Muscle layer of duodenum (tissue), 2 donors: ENCODE measurements at regions not wholly inside any gene's neighbourhood (a gene's known extent, or its start where the extent isn't known, plus 50 kb on each side); places are given as distances from the start of the nearest gene placed in this dataset.

Source experiments
- H3K27ac ChIP-seq: one replicate; pipeline ENCODE4 v1.7.0; 2013; ENCODE audit warnings: mild to moderate bottlenecking, low read length
- H3K27me3 ChIP-seq: one replicate; pipeline ENCODE4 v1.7.0; 2013; ENCODE audit warnings: low read depth, mild to moderate bottlenecking, control low read depth, low read length
- H3K36me3 ChIP-seq, 2 donors: one replicate each; pipeline ENCODE4 v1.7.0; 2013; ENCODE audit warnings: low read length in 2 of 2, control low read depth in 1 of 2, mild to moderate bottlenecking in 1 of 2; ENCODE audit not compliant: insufficient read depth in 2 of 2, control insufficient read depth in 1 of 2
- H3K4me1 ChIP-seq, 2 donors: one replicate each; pipeline ENCODE4 v1.7.0; 2013; ENCODE audit warnings: low read length in 2 of 2, mild to moderate bottlenecking in 2 of 2, control low read depth in 1 of 2, moderate library complexity in 1 of 2; ENCODE audit not compliant: insufficient read depth in 2 of 2, control insufficient read depth in 1 of 2
- H3K4me3 ChIP-seq, 2 donors: one replicate each; pipeline ENCODE4 v1.7.0; 2013; ENCODE audit warnings: low read length in 2 of 2, low read depth in 1 of 2, mild to moderate bottlenecking in 1 of 2
- H3K9me3 ChIP-seq, 2 donors: one replicate each; pipeline ENCODE4 v1.7.0; 2013; ENCODE audit warnings: low read length in 2 of 2, control low read depth in 1 of 2, mild to moderate bottlenecking in 1 of 2; ENCODE audit not compliant: control insufficient read depth in 1 of 2
- donor health status: healthy.

DNA sequence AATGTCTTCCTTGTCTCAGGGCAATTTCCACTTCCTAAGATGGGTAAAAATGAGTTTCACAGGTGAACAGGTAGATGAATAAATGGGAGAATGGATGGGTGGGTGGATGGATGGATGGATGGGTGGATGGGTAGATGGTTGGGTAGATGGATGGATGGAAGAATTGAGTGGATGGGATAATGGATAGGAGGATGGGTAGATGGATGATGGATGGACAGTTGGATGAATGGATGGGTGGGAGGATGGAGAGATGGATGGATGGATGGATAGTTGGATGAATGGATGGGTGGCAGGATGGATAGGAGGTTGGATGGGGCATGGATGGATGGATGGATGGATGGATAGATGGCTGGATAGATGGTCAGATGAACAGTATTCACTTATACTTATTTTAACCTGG, 90.9 kb downstream of the LRRC30 start:
- Histone ChIP-seq H3K4me3 (no peak overlapping the region), H3K36me3 (no peaks in the 10 kb centered on the region), H3K9me3 (no peaks in the 10 kb centered on the region), H3K4me1 (peaks cover 0 to 4% of the 10 kb centered on the region in 2 donors), H3K27me3 (no peaks in the 10 kb centered on the region), H3K27ac (no peak overlapping the region)

DNA sequence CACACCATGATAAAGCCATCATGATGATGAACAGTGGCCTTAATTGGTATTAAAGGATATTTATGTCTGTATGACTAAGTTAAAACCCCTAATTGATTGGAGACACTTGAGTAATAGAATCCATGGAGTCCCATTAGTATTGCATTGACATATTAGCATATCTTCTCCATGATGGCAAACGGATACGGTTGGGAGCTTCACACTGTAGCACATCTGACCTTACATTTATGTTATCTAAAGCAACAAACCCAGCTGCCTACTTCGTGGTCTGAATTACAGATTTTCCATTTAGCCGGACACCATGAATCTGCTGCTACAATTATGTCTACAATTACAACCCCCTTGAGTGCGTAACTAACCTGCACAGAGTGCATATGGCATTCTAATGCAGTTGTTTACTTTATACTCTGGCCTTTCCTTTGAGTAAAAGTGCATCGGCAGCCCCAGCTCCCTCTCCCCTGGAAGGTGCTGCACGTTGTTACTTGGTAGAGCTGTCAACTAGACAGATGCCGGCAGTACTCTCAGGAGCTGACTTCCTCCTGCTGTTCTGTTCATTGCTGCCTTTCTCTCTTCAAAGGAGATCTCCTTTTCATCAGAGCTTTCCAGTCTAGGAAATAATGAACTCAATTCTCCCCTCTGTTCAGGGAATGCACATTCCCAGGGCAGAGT, 92.1 kb downstream of the LRRC30 start:
- Histone ChIP-seq H3K27ac (no peak overlapping the region), H3K4me3 (no peak overlapping the region), H3K27me3 (no peaks in the 10 kb centered on the region), H3K36me3 (no peaks in the 10 kb centered on the region), H3K4me1 (peaks cover 0 to 4% of the 10 kb centered on the region in 2 donors), H3K9me3 (no peaks in the 10 kb centered on the region)

GRCh38 chr18:7325126-7325430, 94.2 kb downstream of the LRRC30 start:
- no peaks in the 10 kb centered on the region for H3K27me3 ChIP-seq
- H3K36me3 ChIP-seq: no peaks in the 10 kb centered on the region
- H3K9me3 ChIP-seq: no peaks in the 10 kb centered on the region
- no peak overlapping the region for H3K4me3 ChIP-seq
- H3K27ac ChIP-seq: no peak overlapping the region
- peaks cover 0 to 4% of the 10 kb centered on the region in 2 donors for H3K4me1 ChIP-seq

DNA sequence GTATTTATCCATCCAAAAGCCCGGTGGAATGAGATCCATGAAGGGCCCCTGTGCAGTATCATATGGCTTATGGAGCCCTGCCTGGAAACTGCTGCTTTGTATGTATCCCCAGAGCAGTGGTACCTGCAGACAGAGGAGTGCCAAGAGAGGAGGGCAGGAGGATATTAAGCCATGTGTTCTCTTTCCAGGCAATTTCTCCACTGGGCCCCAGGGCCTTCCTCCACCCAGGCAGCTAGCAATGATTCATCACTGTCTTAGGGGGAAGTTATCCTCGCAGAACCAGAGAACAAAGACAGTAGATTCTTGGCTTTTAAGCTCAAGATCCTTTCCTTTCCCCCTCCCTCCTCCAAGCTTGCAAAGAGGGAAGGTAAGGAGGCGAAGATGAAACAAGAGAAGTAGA, 98.1 kb downstream of the LRRC30 start:
- no peaks in the 10 kb centered on the region for H3K9me3 ChIP-seq
- no peaks in the 10 kb centered on the region for H3K27me3 ChIP-seq
- no peak overlapping the region for H3K4me3 ChIP-seq
- no peak overlapping the region for H3K27ac ChIP-seq
- H3K4me1 ChIP-seq: no peaks in the 10 kb centered on the region
- no peaks in the 10 kb centered on the region for H3K36me3 ChIP-seq

DNA sequence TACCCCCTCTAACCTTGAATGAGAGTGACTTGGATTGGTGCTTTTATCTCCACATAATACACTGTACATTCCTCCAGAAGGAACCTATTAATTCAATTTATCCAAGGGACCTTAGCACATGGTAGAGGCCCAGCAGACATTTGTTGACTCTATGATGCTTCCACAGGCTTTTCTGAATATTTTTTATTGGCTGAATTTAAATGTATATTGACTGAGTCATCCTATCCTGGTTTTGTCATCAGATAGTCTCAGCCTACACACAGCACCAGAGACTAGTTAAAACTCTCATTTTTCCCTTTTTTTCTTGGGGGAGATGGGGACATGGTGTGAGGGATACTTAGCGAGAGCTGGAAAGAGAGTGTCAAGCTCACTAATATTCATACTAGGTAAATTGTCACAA, 101.6 kb downstream of the LRRC30 start:
- no peaks in the 10 kb centered on the region for H3K36me3 ChIP-seq
- H3K4me1 ChIP-seq: no peaks in the 10 kb centered on the region
- no peaks in the 10 kb centered on the region for H3K27me3 ChIP-seq
- no peaks in the 10 kb centered on the region for H3K9me3 ChIP-seq
- no peak overlapping the region for H3K27ac ChIP-seq
- no peak overlapping the region for H3K4me3 ChIP-seq

DNA sequence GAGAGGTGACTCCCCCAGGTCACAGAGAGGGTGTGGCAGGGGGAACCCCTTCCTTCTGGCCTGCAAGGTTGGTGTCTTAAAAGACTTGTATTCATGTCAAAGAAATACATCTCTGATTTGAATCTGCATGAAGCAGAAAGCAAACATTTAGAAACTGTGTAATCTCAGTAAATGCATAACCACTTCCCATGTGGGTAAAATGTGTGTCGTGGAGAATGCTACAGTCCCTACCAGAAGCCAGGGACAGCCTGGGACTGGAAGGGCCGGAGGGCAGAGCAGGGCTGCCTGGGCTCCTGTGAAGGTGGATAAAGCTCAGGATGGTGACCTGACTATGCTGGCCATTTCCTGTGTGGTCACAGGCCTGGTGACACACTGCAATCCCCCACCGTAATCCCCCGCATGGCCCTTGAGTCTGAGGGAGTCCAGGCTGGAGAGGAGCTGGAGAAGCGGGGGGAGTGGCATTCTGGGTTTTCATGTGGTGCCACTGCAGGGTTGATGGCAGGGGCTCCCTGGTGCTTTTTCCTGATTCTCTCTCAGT, 102.2 kb downstream of the LRRC30 start:
- H3K27me3 ChIP-seq: no peaks in the 10 kb centered on the region
- H3K4me1 ChIP-seq: no peaks in the 10 kb centered on the region
- no peaks in the 10 kb centered on the region for H3K36me3 ChIP-seq
- H3K9me3 ChIP-seq: no peaks in the 10 kb centered on the region
- H3K27ac ChIP-seq: no peak overlapping the region
- no peak overlapping the region for H3K4me3 ChIP-seq

GRCh38 chr18:7334973-7335568, 104.2 kb downstream of the LRRC30 start:
- Histone ChIP-seq H3K4me1 (no peaks in the 10 kb centered on the region), H3K9me3 (no peaks in the 10 kb centered on the region), H3K4me3 (no peak overlapping the region), H3K27me3 (no peaks in the 10 kb centered on the region), H3K36me3 (no peaks in the 10 kb centered on the region), H3K27ac (no peak overlapping the region)

DNA sequence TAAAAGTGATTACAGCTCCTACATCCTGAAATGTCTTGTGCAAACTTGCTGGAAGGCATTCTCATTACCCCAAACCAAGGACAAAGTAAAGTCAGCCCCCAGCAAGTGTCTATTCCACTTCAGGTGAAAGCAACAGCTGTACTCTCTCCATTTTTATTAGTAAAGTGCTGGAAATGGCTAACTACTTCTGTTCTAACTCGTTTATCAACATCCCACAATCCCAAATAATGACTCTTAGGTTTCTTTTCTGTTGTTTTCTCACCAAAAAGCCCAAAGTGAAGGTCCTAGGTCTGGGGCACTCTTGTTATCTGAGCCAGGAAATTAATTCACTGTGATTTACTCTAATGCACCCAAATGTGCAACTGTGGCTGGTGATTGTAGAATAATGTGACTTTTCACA, 105.7 kb downstream of the LRRC30 start:
- H3K27me3 ChIP-seq: no peaks in the 10 kb centered on the region
- no peaks in the 10 kb centered on the region for H3K36me3 ChIP-seq
- H3K4me3 ChIP-seq: no peak overlapping the region
- no peaks in the 10 kb centered on the region for H3K9me3 ChIP-seq
- H3K27ac ChIP-seq: no peak overlapping the region
- no peaks in the 10 kb centered on the region for H3K4me1 ChIP-seq

DNA sequence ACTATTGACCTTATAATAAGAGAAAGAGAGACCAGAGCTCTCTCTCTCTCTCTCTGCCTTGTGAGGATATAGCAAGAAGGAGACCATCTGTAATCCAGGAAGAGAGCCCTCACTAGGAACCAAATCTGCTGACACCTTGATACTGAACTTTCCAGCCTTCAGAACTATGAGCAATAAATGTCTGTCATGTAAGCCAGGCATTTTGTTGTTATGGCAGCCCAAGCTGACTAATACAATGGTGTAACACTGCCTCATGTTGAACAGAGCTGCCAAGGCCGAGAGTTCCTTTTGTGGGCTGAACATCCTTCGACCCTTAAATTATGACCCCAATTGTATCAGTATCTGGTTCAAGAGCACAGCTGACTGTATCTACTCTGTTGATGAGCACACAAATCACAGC, 108.0 kb downstream of the LRRC30 start:
- no peaks in the 10 kb centered on the region for H3K9me3 ChIP-seq
- no peak overlapping the region for H3K4me3 ChIP-seq
- H3K36me3 ChIP-seq: no peaks in the 10 kb centered on the region
- no peaks in the 10 kb centered on the region for H3K27me3 ChIP-seq
- H3K27ac ChIP-seq: no peak overlapping the region
- no peaks in the 10 kb centered on the region for H3K4me1 ChIP-seq

DNA sequence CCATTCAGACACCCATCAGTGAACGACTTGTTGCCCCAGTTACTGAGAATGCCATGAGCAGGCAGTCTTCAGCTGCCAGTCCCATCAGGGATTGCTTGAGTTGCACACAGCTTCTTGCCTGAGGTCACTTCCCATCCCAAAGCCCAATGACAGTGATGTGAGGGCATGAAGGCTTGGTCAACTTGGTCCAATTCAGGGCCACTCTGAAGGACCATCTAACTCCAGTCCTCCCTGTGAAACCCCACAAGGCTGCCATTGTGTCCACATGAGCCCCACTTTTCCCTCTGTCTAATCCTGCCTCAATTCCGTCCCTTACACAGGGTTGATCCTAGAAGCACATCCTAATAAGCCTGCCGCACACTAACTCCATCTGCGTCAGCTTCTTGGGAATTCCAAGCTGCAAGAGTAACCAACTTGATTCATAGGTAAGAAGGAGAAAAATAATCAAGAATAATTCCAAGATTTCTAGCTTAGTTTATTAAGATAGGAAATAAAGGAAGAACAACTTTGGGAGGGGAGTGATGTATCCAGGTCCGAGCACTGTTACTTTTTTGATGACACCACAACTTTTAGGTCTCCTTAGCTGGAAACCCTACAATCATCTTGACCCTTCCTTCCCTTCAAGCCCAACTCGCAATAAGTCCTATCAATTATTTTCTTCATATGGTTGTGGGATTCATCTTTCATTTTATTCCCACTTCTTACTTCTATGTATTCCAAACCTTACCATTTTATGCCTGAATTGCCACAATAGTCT, 110.9 kb downstream of the LRRC30 start:
- H3K27ac ChIP-seq: no peak overlapping the region
- H3K36me3 ChIP-seq: no peaks in the 10 kb centered on the region
- H3K9me3 ChIP-seq: no peaks in the 10 kb centered on the region
- H3K4me3 ChIP-seq: no peak overlapping the region
- H3K27me3 ChIP-seq: no peaks in the 10 kb centered on the region
- no peaks in the 10 kb centered on the region for H3K4me1 ChIP-seq

DNA sequence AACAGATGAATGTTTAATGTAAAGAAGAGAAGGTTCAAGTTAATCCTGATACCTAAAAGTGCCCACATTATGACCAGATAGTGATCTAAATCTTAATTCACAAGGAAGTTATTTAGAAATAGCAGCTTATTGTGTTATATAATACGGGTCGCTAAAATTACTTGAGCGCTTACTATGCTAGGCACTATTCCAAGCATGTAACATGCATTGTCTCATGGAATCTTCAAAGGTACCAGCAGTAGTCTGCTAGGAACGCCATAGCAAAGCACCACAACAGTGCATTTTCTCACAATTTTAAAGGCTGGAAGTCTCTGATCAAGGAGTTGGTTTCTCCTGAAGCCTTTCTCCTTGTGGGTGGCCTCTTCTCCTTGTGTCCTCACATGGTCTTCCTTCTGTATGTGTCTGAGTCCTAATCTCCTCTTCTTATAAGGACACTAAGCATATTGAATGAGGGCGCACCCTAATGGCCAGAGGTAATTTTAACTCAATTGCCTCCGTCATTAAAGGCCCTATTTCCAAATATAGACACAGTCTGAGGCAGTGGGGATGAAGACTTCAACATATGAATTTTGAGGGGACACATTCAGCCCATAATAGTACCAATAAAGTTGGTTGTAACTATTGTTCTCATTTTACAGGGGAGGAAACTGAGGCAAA, 118.4 kb downstream of the LRRC30 start:
- no peak overlapping the region for H3K4me3 ChIP-seq
- no peak overlapping the region for H3K27ac ChIP-seq
- no peaks in the 10 kb centered on the region for H3K4me1 ChIP-seq
- no peaks in the 10 kb centered on the region for H3K36me3 ChIP-seq
- no peaks in the 10 kb centered on the region for H3K9me3 ChIP-seq
- no peaks in the 10 kb centered on the region for H3K27me3 ChIP-seq
